Endothelial cell (in vitro differentiated cells): ENCODE measurements at regions not wholly inside any gene's neighbourhood (a gene's known extent, or its start where the extent isn't known, plus 50 kb on each side); places are given as distances from the start of the nearest gene placed in this dataset.

Experiments
- DNase-seq: peaks from one replicate; pipeline ENCODE4 v3.0.0; 2021; ENCODE audit warnings: low spot score
- H3K27ac Mint-ChIP-seq: one replicate; pipeline ENCODE4 v1.8.0; 2021; ENCODE audit warnings: mixed read lengths, inconsistent platforms; ENCODE audit not compliant: unreplicated experiment
- H3K27me3 Mint-ChIP-seq: one replicate; pipeline ENCODE4 v1.8.0; 2021; ENCODE audit warnings: mild to moderate bottlenecking, moderate library complexity, mixed read lengths, inconsistent platforms; ENCODE audit not compliant: unreplicated experiment
- H3K36me3 Mint-ChIP-seq: one replicate; pipeline ENCODE4 v1.8.0; 2021; ENCODE audit warnings: mild to moderate bottlenecking, low read depth, mixed read lengths, inconsistent platforms; ENCODE audit not compliant: unreplicated experiment
- H3K4me1 Mint-ChIP-seq: one replicate; pipeline ENCODE4 v1.8.0; 2021; ENCODE audit warnings: mild to moderate bottlenecking, mixed read lengths, inconsistent platforms; ENCODE audit not compliant: unreplicated experiment
- H3K4me3 Mint-ChIP-seq: one replicate; pipeline ENCODE4 v1.8.0; 2021; ENCODE audit warnings: mild to moderate bottlenecking, mixed read lengths, inconsistent platforms; ENCODE audit not compliant: unreplicated experiment
- H3K9me3 Mint-ChIP-seq: one replicate; pipeline ENCODE4 v1.8.0; 2021; ENCODE audit warnings: mixed read lengths, inconsistent platforms; ENCODE audit not compliant: unreplicated experiment
- CTCF ChIP-seq: fragments of 200-600 bp; sonication (generic); IDR thresholded peaks from one replicate; pipeline ENCODE4 v1.5.0; 2021; ENCODE audit warnings: antibody characterized with exemption; ENCODE audit not compliant: unreplicated experiment

GRCh38 chrX:17206584-17206983 lies 168.4 kb upstream of the NHS start:
- peaks cover 4% of the 10 kb centered on the region for H3K36me3 Mint-ChIP-seq
- no peak for DNase-seq
- H3K4me1 Mint-ChIP-seq = peaks cover 5% of the 10 kb centered on the region
- H3K9me3 Mint-ChIP-seq = no peaks in the 10 kb centered on the region
- no peak overlapping the region for H3K27ac Mint-ChIP-seq
- TF ChIP-seq CTCF = no peak
- H3K27me3 Mint-ChIP-seq = peaks cover 2% of the 10 kb centered on the region
- no peak overlapping the region for H3K4me3 Mint-ChIP-seq

GRCh38 chrX:17214962-17215361 lies 160.0 kb upstream of the NHS start:
- TF ChIP-seq CTCF = no peak
- Mint-ChIP-seq H3K9me3 (no peaks in the 10 kb centered on the region), H3K27me3 (no peaks in the 10 kb centered on the region), H3K27ac (no peak overlapping the region), H3K4me1 (no peaks in the 10 kb centered on the region), H3K36me3 (no peaks in the 10 kb centered on the region), H3K4me3 (no peak overlapping the region)
- no peak for DNase-seq

- Mint-ChIP-seq H3K27me3 (no peaks in the 10 kb centered on the region), H3K4me1 (no peaks in the 10 kb centered on the region), H3K27ac (no peak overlapping the region), H3K9me3 (no peaks in the 10 kb centered on the region), H3K4me3 (no peak overlapping the region), H3K36me3 (no peaks in the 10 kb centered on the region)
- no peak for TF ChIP-seq CTCF
- no peak for DNase-seq
Observed at GRCh38 chrX:17226736-17227135, 148.3 kb upstream of the NHS start.

GRCh38 chrX:17237146-17237545 lies 137.9 kb upstream of the NHS start:
- no peaks in the 10 kb centered on the region for H3K4me1 Mint-ChIP-seq
- no peaks in the 10 kb centered on the region for H3K27me3 Mint-ChIP-seq
- H3K4me3 Mint-ChIP-seq = no peak overlapping the region
- no peaks in the 10 kb centered on the region for H3K9me3 Mint-ChIP-seq
- H3K36me3 Mint-ChIP-seq = no peaks in the 10 kb centered on the region
- no peak for TF ChIP-seq CTCF
- no peak for DNase-seq
- H3K27ac Mint-ChIP-seq = no peak overlapping the region

GRCh38 chrX:17242470-17242869 lies 132.5 kb upstream of the NHS start:
- Mint-ChIP-seq H3K36me3 (no peaks in the 10 kb centered on the region), H3K4me1 (no peaks in the 10 kb centered on the region), H3K27me3 (no peaks in the 10 kb centered on the region), H3K4me3 (no peak overlapping the region), H3K27ac (no peak overlapping the region), H3K9me3 (no peaks in the 10 kb centered on the region)
- peak; percentile 43 for DNase-seq
- peak; percentile 63 for TF ChIP-seq CTCF
